ENCODE measurements at regions not wholly inside any gene's neighbourhood (a gene's known extent, or its start where the extent isn't known, plus 50 kb on each side); places are given as distances from the start of the nearest gene placed in this dataset.

- TF ChIP-seq CTCF (IDR thresholded peaks at IDR 0.05; ENCODE audit: insufficient read depth, low read length, poor library complexity, severe bottlenecking) (no peak), EZH2phosphoT487 (conservative IDR thresholded peaks at IDR 0.05; ENCODE audit: low read length) (no peak)
Observed at GRCh38 chr15:98431171-98431570, 217.2 kb upstream of the IGF1R start.
